LHCN-M2 (cell line): ENCODE measurements at regions not wholly inside any gene's neighbourhood (a gene's known extent, or its start where the extent isn't known, plus 50 kb on each side); places are given as distances from the start of the nearest gene placed in this dataset.

Experiments used
- DNase-seq: peaks from one replicate; pipeline ENCODE4 v3.0.0-alpha.2; 2012; ENCODE audit warnings: low read depth

- no peak for DNase-seq
These were observed 392.3 kb upstream of the LRRC4C start for GRCh38 chr11:41851743-41852142.

- DNase-seq: no peak
These were observed 402.4 kb upstream of the LRRC4C start for GRCh38 chr11:41861838-41862237.

- DNase-seq: no peak
These were observed 407.1 kb upstream of the LRRC4C start for GRCh38 chr11:41866525-41866924.

GRCh38 chr11:41868606-41869005 is 409.2 kb upstream of the LRRC4C start:
- DNase-seq: no peak

- DNase-seq: no peak
These were observed 413.0 kb upstream of the LRRC4C start for GRCh38 chr11:41872426-41872825.

GRCh38 chr11:41872870-41873269 is 413.4 kb upstream of the LRRC4C start:
- no peak for DNase-seq

GRCh38 chr11:41878095-41878494 is 418.6 kb upstream of the LRRC4C start:
- DNase-seq: no peak

GRCh38 chr11:41879214-41879613 is 419.8 kb upstream of the LRRC4C start:
- DNase-seq: no peak

GRCh38 chr11:41895081-41895480 is 435.6 kb upstream of the LRRC4C start:
- no peak for DNase-seq

GRCh38 chr11:41897991-41898390 is 438.5 kb upstream of the LRRC4C start:
- DNase-seq: no peak

GRCh38 chr11:41917900-41918299 is 458.4 kb upstream of the LRRC4C start:
- DNase-seq: no peak

- no peak for DNase-seq
These were observed 460.9 kb upstream of the LRRC4C start for GRCh38 chr11:41920374-41920773.

- DNase-seq: no peak
These were observed 462.4 kb upstream of the LRRC4C start for GRCh38 chr11:41921746-41922390.

- DNase-seq: no peak
These were observed 466.9 kb upstream of the LRRC4C start for GRCh38 chr11:41926339-41926738.

GRCh38 chr11:41935241-41935640 is 475.8 kb upstream of the LRRC4C start:
- no peak for DNase-seq

GRCh38 chr11:41935795-41936194 is 476.3 kb upstream of the LRRC4C start:
- no peak for DNase-seq

GRCh38 chr11:41943656-41944055 is 484.2 kb upstream of the LRRC4C start:
- DNase-seq: no peak

GRCh38 chr11:41947392-41947791 is 487.9 kb upstream of the LRRC4C start:
- DNase-seq: no peak

- DNase-seq: no peak
These were observed 491.2 kb upstream of the LRRC4C start for GRCh38 chr11:41950470-41951143.

- no peak for DNase-seq
These were observed 494.6 kb upstream of the LRRC4C start for GRCh38 chr11:41954034-41954433.

- no peak for DNase-seq
These were observed 495.6 kb upstream of the LRRC4C start for GRCh38 chr11:41955066-41955465.

- no peak for DNase-seq
These were observed 496.4 kb upstream of the LRRC4C start for GRCh38 chr11:41955635-41956400.

GRCh38 chr11:41963406-41963805 is 504.0 kb upstream of the LRRC4C start:
- DNase-seq: no peak
